ENCODE measurements at regions not wholly inside any gene's neighbourhood (a gene's known extent, or its start where the extent isn't known, plus 50 kb on each side); places are given as distances from the start of the nearest gene placed in this dataset.

- TF ChIP-seq CTCF (IDR thresholded peaks at IDR 0.05) (no peak), POLR2A (IDR thresholded peaks at IDR 0.05) (no peak)
Measured at GRCh38 chr3:30154853-30155252, 451.5 kb upstream of the TGFBR2 start.
